ENCODE measurements at regions not wholly inside any gene's neighbourhood (a gene's known extent, or its start where the extent isn't known, plus 50 kb on each side); places are given as distances from the start of the nearest gene placed in this dataset.

- H3K4me1 ChIP-seq = no peaks in the 10 kb centered on the region
- DNase-seq = no peak
- WGBS, 2 donors = 68 to 80% methylated on average over 9 of the region's 9 CpGs
- no peak for TF ChIP-seq POLR2A (IDR thresholded peaks at IDR 0.05)
- TF ChIP-seq, protein P1, sequence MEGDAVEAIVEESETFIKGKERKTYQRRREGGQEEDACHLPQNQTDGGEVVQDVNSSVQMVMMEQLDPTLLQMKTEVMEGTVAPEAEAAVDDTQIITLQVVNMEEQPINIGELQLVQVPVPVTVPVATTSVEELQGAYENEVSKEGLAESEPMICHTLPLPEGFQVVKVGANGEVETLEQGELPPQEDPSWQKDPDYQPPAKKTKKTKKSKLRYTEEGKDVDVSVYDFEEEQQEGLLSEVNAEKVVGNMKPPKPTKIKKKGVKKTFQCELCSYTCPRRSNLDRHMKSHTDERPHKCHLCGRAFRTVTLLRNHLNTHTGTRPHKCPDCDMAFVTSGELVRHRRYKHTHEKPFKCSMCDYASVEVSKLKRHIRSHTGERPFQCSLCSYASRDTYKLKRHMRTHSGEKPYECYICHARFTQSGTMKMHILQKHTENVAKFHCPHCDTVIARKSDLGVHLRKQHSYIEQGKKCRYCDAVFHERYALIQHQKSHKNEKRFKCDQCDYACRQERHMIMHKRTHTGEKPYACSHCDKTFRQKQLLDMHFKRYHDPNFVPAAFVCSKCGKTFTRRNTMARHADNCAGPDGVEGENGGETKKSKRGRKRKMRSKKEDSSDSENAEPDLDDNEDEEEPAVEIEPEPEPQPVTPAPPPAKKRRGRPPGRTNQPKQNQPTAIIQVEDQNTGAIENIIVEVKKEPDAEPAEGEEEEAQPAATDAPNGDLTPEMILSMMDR (IDR thresholded peaks at IDR 0.05) = no peak
- no peak overlapping the region for H3K27ac ChIP-seq
- H3K36me3 ChIP-seq = no peaks in the 10 kb centered on the region
- intact Hi-C loops (cut with DNase I) = no loop called here
- no peak overlapping the region for H3K4me3 ChIP-seq (replicated peaks in 1 of 3)
- H3K27me3 ChIP-seq = no peaks in the 10 kb centered on the region
- no peaks in the 10 kb centered on the region for H3K9me3 ChIP-seq
These were observed 307.9 kb downstream of the TXNL1 start for GRCh38 chr18:56330366-56331110.

DNA sequence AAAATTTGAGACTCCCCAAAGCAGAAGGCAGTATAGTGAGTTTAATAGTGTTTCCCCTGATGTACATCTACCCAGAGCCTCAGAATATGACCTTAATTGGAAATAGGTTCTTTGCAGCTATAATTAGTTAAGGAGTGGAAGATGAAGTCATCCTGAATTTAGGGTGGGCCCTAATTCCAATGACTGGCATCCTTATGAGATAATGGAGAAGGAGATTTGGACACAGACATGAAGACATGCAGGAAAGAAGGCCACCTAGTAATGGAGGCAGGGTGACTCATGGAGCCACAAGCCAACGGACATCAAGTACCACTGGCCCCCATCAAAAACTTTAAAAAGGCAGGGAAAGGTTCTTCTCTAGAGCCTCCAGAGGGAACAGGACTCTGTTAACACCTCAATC is 308.9 kb downstream of the TXNL1 start:
- 95 to 96% methylated on average over 1 of the region's 1 CpG for WGBS, 2 donors
- no peaks in the 10 kb centered on the region for H3K36me3 ChIP-seq
- TF ChIP-seq POLR2A (IDR thresholded peaks at IDR 0.05) = no peak
- TF ChIP-seq, protein P1 (IDR thresholded peaks at IDR 0.05) = no peak
- no peaks in the 10 kb centered on the region for H3K4me1 ChIP-seq
- intact Hi-C loops (cut with DNase I) = no loop called here
- no peaks in the 10 kb centered on the region for H3K27me3 ChIP-seq
- no peak for DNase-seq
- H3K9me3 ChIP-seq = no peaks in the 10 kb centered on the region
- no peak overlapping the region for H3K27ac ChIP-seq
- H3K4me3 ChIP-seq (replicated peaks in 1 of 3) = no peak overlapping the region

- Histone ChIP-seq H3K9me3 (no peaks in the 10 kb centered on the region), H3K4me3 (replicated peaks in 1 of 3) (no peak overlapping the region), H3K27ac (no peak overlapping the region), H3K36me3 (no peaks in the 10 kb centered on the region), H3K27me3 (no peaks in the 10 kb centered on the region), H3K4me1 (no peaks in the 10 kb centered on the region)
- intact Hi-C loops (cut with DNase I) = no loop called here
- no peak for TF ChIP-seq POLR2A (IDR thresholded peaks at IDR 0.05)
- TF ChIP-seq, protein P1 (IDR thresholded peaks at IDR 0.05) = no peak
- 51% methylated on average over 7 of the region's 7 CpGs for WGBS, 2 donors
- DNase-seq = no peak
These were observed 311.1 kb downstream of the TXNL1 start for GRCh38 chr18:56327191-56327885.

GRCh38 chr18:56326336-56327072 is 311.9 kb downstream of the TXNL1 start:
- no peaks in the 10 kb centered on the region for H3K27me3 ChIP-seq
- TF ChIP-seq POLR2A (IDR thresholded peaks at IDR 0.05) = no peak
- TF ChIP-seq, protein P1 (IDR thresholded peaks at IDR 0.05) = no peak
- H3K36me3 ChIP-seq = no peaks in the 10 kb centered on the region
- intact Hi-C loops (cut with DNase I) = no loop called here
- no peak for DNase-seq
- 64 to 67% methylated on average over 3 of the region's 3 CpGs for WGBS, 2 donors
- H3K4me3 ChIP-seq (replicated peaks in 1 of 3) = no peak overlapping the region
- H3K9me3 ChIP-seq = no peaks in the 10 kb centered on the region
- H3K4me1 ChIP-seq = no peaks in the 10 kb centered on the region
- H3K27ac ChIP-seq = no peak overlapping the region
